Upper lobe of right lung (tissue), 1 donor: ENCODE measurements at regions not wholly inside any gene's neighbourhood (a gene's known extent, or its start where the extent isn't known, plus 50 kb on each side); places are given as distances from the start of the nearest gene placed in this dataset.

Source experiments
- ATAC-seq: fragments of 200-7000 bp; cut with Tn5 transposase; one replicate; pipeline ENCODE4 v1.9.1; 2020; ENCODE audit warnings: mild to moderate bottlenecking, moderate library complexity
- DNase-seq: peaks from one replicate; pipeline ENCODE4 v3.0.0-alpha.2; 2020
- H3K27ac ChIP-seq: fragments of 200-600 bp; one replicate; pipeline ENCODE4 v1.8.0; 2022
- H3K27me3 ChIP-seq: fragments of 200-600 bp; one replicate; pipeline ENCODE4 v1.8.0; 2022; ENCODE audit warnings: mild to moderate bottlenecking
- H3K36me3 ChIP-seq: fragments of 200-600 bp; one replicate; pipeline ENCODE4 v1.8.0; 2022
- H3K4me1 ChIP-seq: fragments of 200-600 bp; one replicate; pipeline ENCODE4 v1.8.0; 2022
- H3K4me3 ChIP-seq: fragments of 200-600 bp; one replicate; pipeline ENCODE4 v1.8.0; 2022; ENCODE audit warnings: mild to moderate bottlenecking
- H3K9me3 ChIP-seq: fragments of 200-600 bp; one replicate; pipeline ENCODE4 v1.8.0; 2022
- intact Hi-C: fragments of 100-400 bp; cut with DNase I; formaldehyde crosslinking; loops from one replicate; pipeline ENCODE4 v1.11.0; 2022
- TF ChIP-seq, protein P1 (sequence below): fragments of 200-600 bp; IDR thresholded peaks from one replicate; pipeline ENCODE4 v1.8.0; 2022; ENCODE audit warnings: antibody characterized with exemption
- donor health status: DM: no; HTN: yes; CAD: no; lungs with severe emphysema.

GRCh38 chr5:15085671-15086070 is 214.1 kb upstream of the ANKH start:
- ATAC-seq: no peak
- Histone ChIP-seq H3K4me1 (no peaks in the 10 kb centered on the region), H3K36me3 (no peaks in the 10 kb centered on the region), H3K4me3 (no peak overlapping the region), H3K27me3 (no peaks in the 10 kb centered on the region), H3K9me3 (no peaks in the 10 kb centered on the region), H3K27ac (no peak overlapping the region)
- no peak for DNase-seq
- intact Hi-C loops: no loop called here
- TF ChIP-seq, protein P1, sequence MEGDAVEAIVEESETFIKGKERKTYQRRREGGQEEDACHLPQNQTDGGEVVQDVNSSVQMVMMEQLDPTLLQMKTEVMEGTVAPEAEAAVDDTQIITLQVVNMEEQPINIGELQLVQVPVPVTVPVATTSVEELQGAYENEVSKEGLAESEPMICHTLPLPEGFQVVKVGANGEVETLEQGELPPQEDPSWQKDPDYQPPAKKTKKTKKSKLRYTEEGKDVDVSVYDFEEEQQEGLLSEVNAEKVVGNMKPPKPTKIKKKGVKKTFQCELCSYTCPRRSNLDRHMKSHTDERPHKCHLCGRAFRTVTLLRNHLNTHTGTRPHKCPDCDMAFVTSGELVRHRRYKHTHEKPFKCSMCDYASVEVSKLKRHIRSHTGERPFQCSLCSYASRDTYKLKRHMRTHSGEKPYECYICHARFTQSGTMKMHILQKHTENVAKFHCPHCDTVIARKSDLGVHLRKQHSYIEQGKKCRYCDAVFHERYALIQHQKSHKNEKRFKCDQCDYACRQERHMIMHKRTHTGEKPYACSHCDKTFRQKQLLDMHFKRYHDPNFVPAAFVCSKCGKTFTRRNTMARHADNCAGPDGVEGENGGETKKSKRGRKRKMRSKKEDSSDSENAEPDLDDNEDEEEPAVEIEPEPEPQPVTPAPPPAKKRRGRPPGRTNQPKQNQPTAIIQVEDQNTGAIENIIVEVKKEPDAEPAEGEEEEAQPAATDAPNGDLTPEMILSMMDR: no peak

DNA sequence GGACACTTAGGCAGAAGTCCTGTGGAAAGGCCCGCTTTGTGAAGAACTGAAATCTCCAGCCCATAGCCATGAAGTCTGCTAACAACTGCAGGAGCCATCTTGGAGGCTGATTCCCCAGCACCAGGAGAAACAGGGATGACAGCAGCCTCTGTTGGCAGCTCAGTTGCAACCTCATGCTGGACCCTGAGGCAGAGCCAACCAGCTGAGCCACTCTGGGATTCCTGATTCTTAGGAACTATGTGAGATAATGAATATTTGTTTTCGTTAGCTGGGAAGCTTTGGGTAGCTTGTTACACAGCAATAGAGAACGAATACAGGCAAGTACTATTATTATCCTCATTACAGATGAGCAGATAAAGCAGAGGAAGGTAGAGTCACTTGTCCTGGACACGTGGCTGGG is 210.5 kb upstream of the ANKH start:
- no peaks in the 10 kb centered on the region for H3K36me3 ChIP-seq
- ATAC-seq (no peak), DNase-seq (no peak)
- no peaks in the 10 kb centered on the region for H3K4me1 ChIP-seq
- no peak overlapping the region for H3K27ac ChIP-seq
- H3K27me3 ChIP-seq: no peaks in the 10 kb centered on the region
- intact Hi-C loops: no loop called here
- TF ChIP-seq, protein P1: no peak
- no peak overlapping the region for H3K4me3 ChIP-seq
- no peaks in the 10 kb centered on the region for H3K9me3 ChIP-seq

DNA sequence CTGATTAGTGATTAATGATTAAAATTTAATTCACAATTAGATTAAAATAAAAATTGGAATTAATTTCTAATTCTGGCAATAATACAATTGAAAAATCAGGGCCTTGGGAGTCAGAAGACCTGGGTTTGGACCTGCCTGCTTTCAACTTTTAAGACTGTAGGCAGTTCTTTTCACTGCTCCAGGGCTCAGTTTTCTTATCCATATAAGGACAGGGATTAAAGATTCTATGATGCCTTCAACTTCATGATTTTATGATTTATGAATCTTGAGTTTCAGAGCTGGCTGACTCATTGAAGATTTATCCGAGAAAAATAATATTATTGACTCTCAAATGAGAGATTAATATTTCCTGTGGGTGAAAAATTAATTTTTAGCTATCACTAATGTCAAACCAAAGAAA is 208.6 kb upstream of the ANKH start:
- no peak for DNase-seq
- TF ChIP-seq, protein P1: no peak
- H3K9me3 ChIP-seq: no peaks in the 10 kb centered on the region
- no peaks in the 10 kb centered on the region for H3K27me3 ChIP-seq
- no peaks in the 10 kb centered on the region for H3K4me1 ChIP-seq
- H3K4me3 ChIP-seq: no peak overlapping the region
- intact Hi-C loops: no loop called here
- H3K27ac ChIP-seq: no peak overlapping the region
- no peak for ATAC-seq
- H3K36me3 ChIP-seq: no peaks in the 10 kb centered on the region

GRCh38 chr5:15079566-15079965 is 208.0 kb upstream of the ANKH start:
- Histone ChIP-seq H3K36me3 (no peaks in the 10 kb centered on the region), H3K27me3 (no peaks in the 10 kb centered on the region), H3K9me3 (no peaks in the 10 kb centered on the region), H3K27ac (no peak overlapping the region), H3K4me3 (no peak overlapping the region), H3K4me1 (no peaks in the 10 kb centered on the region)
- TF ChIP-seq, protein P1: no peak
- no peak for DNase-seq
- intact Hi-C loops: no loop called here
- ATAC-seq: no peak

GRCh38 chr5:15074651-15075050 is 203.1 kb upstream of the ANKH start:
- Histone ChIP-seq H3K27ac (no peak overlapping the region), H3K27me3 (no peaks in the 10 kb centered on the region), H3K36me3 (no peaks in the 10 kb centered on the region), H3K9me3 (no peaks in the 10 kb centered on the region), H3K4me3 (no peak overlapping the region), H3K4me1 (no peaks in the 10 kb centered on the region)
- intact Hi-C loops: no loop called here
- ATAC-seq: no peak
- TF ChIP-seq, protein P1: no peak
- no peak for DNase-seq

DNA sequence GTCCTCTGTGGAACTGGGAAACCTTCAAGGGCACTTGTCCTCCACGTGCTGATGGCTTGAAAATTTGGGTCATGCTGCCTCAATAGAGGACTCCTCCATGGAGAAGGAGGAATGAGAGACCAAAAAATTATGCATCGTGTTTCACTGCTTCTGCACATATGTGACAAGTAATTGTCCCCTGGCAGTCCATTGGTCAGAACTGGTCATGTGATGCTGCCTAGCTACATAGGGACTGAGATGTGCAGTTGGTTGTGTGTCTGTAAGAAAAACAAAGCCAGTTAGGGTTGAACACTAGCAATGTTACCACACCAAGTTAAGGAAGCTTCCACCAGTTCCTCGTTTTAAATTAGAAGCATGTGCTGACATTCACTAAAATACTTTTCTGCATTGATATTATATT is 201.9 kb upstream of the ANKH start:
- H3K4me3 ChIP-seq: no peak overlapping the region
- intact Hi-C loops: no loop called here
- H3K27me3 ChIP-seq: no peaks in the 10 kb centered on the region
- ATAC-seq (no peak), DNase-seq (no peak)
- H3K4me1 ChIP-seq: no peaks in the 10 kb centered on the region
- no peaks in the 10 kb centered on the region for H3K9me3 ChIP-seq
- no peaks in the 10 kb centered on the region for H3K36me3 ChIP-seq
- TF ChIP-seq, protein P1: no peak
- H3K27ac ChIP-seq: no peak overlapping the region
